Activated T-helper 9 cell treated with anti-CD3 and anti-CD28 coated beads, Interleukin-2, amount 50 U/mL, for 16 hours (primary cell): ENCODE measurements at regions not wholly inside any gene's neighbourhood (a gene's known extent, or its start where the extent isn't known, plus 50 kb on each side); places are given as distances from the start of the nearest gene placed in this dataset.

Experiments
- DNase-seq: peaks from one replicate; pipeline ENCODE4 v3.0.0-alpha.2; 2020; ENCODE audit warnings: low read depth

DNA sequence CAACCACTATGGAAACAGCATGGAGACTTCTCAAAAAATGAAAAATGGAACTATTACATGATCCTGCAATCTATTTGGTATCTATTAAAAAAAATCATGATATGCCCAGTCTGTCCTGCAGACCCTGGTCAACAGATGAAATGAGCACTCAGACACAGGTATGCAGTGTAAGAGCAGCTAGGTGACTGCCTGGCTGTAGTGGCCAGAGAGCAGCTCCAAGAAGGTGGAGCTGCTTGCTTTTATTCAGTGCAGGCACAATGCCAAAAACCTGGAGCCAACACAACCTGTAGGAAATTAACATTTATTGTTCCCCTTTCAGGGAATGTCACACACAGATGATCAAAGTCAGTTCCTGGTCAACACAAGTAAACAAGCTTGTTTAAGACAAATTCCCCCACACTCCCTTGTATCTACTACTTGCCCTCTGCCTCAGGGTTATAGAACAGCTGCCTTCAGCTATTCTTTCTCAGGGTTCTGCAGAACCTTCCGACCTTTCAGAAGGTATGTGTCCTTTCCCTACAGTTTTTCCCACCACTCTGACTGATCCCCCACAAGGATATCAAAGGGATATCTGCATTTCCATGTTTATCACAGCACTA is 933.7 kb upstream of the SLITRK5 start:
- no peak for DNase-seq

DNA sequence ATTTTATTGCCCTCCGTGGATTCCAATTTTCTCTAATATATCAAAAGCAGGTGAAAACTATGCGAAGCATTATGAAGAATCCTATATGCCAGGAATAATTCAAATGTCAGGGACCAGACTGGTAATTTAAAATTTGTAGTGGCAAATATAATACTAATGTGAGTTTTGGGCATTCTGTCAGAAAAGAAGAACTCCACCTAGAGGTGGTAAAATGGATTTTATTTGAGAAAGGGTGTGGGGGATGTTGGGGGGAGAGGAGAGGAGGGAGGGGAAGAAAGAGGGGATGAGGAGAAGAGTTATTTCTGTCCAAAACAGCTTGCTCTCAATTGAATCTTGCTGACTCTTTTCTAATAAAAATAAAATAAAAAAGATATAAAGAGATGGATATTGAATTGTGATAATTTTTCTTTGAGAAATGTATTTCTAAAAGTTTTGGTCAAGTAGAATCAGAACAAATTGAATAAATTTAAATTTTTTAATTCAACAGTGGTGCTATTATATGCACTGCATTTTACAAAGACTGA is 929.3 kb upstream of the SLITRK5 start:
- DNase-seq: no peak

- DNase-seq: peak; percentile 31
Observed at GRCh38 chr13:86757236-86757978, 913.8 kb upstream of the SLITRK5 start.

DNA sequence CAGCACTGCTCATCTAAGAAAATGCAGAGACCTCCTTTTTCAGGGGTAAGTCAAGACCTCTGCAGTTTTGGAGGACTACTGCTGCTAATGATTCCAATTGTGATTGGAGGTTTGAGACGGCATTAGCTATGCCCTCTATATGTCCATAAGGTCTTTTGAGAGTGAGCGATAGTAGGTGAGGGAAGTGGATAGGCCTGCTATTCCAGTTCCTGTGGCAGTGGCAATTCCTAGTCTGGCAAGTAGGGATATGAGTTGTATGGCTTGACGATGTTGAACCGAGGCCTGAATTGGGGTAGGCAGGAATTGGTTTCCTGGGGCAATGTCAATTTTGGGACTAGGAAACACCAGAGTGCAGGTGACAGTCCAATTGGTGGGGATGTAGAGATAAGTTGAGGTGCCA is 913.1 kb upstream of the SLITRK5 start:
- DNase-seq: no peak

DNA sequence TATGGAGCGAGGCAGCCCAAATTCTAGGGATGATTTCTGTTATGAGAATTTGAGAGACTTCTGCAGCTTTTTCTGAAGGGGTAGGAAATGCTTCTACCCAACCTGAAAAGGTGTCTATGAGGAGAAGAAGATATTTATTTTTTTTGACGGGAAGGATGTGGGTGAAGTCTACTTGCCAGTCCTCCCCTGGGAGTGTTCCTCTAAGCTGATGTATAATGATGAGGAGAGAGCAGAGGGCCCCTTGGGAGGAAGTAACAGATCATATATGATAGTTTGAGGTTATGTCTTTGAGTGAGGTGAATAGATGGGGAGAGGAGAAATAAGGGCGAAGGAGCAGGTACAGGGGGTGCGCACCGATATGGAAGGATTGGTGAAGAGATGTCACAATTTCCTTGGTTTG is 910.6 kb upstream of the SLITRK5 start:
- no peak for DNase-seq

DNA sequence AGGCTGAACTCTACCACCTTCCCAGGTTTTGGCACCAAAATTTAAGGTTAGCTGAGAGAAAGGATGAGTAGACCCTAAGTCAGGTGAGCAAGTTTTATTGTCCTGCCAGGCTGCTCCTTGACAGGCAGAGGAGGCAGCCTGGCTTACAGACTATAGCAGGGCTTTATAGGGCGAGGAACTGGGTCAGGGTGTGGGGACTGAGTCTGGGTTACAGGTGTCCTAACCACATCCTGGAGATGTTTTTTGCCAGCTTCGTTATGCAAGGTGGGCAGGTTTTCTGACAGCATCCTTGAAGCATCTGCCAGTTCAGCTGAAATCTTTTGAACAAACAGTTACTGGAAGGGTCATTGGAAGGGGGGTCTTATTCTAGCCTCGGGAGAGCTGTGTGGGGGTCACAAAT is 905.7 kb upstream of the SLITRK5 start:
- DNase-seq: no peak

DNA sequence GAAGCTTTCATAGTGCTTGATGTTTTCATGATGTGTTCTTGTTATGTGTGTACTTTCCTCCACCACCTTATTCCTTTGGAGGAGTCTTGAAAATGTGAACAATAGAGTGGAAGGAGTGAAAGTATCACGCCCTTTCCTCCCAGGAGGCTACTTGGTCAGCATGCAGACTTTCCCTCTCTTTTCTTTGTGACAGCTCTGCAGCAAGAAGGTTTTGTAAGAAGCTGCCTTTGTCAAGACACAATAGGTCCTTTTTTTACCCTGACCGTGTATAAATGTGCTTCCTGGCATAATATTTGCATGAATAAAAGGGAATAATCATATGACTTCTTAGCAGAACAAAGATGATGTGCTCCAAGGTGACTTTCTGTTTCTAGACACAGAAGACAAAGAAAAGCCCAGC is 882.6 kb upstream of the SLITRK5 start:
- no peak for DNase-seq

- DNase-seq: no peak
Observed at GRCh38 chr13:86792153-86792651, 879.0 kb upstream of the SLITRK5 start.

DNA sequence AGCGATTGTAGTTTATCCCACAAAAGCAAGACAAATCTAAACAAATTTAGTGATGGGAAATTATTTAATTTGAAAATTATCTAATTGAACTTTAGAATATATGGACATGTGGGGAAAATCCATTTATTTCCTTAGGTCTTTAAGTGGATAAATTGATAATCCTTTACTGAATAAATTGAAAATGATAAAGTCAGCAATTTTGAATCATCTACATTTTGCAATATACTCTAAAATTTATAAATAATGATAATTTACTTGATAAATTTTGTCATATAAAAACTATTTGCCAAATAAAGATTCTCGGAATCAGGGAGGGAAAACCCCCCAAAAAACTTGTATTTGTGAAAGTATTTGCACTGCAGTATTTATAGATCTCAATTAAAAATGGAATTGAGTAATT is 875.3 kb upstream of the SLITRK5 start:
- DNase-seq: no peak

DNA sequence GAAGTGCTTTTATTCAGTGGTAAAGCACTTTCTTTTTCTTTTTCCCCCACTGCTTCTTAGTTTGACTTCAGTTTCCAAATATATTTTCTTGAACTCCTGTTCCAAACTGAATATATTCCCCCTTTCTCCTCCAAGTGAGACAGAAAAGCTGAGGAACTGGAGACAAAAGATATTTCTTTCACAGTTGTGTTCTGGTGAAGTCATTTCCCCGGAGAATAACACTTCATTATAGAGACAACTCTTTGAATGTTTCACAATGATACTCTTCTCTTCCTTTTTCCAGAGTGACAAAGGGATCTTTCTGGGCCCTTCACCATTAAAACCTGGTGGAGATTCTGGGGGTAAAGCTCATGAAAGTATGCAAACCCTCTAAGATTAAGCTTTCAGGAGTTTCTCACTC is 860.8 kb upstream of the SLITRK5 start:
- no peak for DNase-seq

DNA sequence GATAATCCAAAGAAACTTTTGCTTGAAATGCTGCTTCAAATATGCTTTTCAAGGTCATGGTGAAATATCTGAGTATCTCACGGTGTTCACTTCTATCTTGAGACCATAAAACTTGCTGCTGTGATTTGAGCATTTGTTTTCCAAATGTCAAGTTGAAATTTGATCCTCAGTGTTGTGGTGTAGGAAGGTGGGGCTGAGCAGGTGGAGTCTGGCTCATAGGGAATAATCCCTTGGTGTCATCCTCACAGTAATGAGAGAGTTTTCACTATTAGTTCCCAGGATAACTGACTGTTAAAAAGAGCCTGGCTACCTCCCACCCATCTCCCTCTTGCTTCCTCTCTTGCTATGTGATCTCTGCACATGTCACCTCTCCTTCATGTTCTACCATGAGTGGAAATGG is 858.0 kb upstream of the SLITRK5 start:
- no peak for DNase-seq

DNA sequence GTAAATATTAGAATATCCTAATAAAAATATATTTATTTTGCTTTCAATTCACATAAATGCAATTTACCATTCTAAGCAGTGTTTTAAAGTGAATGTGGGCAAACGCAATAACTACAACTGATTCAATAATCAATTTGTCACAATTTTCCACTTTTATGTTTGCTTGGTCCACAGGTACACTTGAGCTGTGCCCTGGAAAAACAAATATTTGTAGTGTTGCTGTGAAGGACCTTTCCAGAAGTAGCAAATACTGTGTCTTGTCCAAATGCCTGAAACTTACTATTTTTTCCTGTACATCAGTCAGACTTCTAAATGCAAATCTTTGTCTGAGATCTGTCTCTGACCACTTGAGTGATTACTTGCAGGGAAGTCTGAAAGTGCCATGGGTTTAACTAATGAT is 845.8 kb upstream of the SLITRK5 start:
- DNase-seq: no peak

DNA sequence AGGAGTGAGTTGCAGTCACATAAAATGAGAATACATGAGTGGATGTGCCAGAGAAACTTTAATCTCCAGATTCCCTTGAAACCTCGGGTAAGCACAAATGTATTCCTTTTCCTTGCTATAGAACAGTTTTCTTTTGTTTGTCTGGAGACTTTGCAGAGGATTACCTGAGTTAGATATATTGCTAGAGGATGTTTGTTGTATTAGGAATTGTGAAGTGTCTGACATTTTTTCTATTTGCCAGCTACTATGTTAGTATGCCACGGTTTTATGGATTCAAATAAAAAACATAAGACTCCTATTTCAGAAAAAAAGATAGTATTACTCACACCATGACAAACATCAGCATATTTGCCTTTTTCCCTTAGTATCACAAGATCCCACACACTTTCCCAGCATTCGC is 844.9 kb upstream of the SLITRK5 start:
- DNase-seq: no peak

DNA sequence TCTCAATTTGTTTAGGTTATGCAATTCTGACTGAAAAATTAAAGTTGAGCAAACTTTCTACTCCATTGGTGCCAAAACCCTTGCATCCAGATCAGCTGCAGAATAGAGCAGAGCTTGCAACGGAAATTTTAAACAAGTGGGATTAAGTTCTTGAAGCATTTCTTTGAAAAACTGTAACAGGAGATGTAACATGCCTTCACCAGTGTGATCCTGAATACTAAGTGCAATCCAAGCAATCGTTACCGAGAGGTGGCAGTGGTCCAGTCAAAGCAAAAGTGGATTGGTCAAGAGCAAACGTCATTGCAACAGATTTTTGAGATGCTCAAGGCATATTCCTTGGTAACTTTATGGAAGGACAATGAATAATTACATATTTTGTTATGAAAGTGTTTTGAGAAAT is 841.1 kb upstream of the SLITRK5 start:
- DNase-seq: no peak

- no peak for DNase-seq
Observed at GRCh38 chr13:86831084-86831483, 840.1 kb upstream of the SLITRK5 start.

DNA sequence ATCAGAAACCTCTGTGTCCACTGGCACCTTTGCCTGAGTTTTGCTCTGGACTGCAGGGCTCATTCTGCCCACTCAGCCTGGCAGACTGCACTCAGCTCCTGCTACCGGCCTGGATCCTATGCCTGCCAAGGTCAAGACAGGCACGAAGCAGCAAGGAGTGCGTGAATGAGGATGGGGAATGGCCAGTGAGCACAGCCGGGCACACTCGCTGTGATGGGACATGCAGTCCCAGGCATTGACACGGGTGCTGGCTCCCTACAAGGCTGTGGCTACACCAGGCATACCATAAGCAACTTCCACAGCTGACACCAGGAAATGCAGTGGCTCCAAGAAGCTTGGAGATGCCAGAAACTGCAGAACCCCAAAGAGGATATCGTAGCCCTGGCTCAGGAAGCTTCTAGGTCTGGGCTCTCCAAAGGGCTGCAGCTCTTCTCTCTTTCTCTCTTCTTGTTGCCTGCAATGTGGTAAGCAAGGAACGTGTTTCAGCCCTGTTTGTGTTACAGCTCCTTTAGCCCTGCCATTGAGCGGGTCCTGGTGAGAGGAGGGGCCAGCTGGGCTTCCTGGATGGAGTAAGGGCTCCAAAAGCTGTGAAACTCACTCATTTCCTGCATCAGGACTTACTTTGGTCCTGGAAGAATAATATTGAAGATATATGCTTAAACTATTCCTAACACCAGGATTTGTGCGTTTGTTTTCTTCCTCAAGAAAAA is 832.6 kb upstream of the SLITRK5 start:
- no peak for DNase-seq

DNA sequence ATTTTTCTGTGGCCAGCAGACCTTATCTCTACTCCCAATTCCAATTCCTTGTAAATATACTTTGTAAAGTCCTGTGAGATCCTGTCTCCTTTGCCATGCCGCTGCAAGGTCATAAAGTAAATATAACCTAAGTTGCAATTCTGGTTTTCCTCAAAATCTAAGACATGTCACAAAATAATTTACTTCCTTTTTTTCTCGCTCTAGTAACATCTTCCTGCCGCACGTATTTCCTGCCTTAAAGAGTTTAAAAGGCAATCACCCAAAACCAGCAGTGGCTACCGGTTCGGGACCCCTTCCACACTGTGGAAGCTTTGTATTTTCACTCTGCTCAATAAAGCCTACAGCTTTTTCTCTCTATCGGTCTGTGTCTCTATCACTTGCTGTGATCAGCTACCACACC is 832.0 kb upstream of the SLITRK5 start:
- no peak for DNase-seq

- no peak for DNase-seq
Observed at GRCh38 chr13:86840250-86841191, 830.6 kb upstream of the SLITRK5 start.

DNA sequence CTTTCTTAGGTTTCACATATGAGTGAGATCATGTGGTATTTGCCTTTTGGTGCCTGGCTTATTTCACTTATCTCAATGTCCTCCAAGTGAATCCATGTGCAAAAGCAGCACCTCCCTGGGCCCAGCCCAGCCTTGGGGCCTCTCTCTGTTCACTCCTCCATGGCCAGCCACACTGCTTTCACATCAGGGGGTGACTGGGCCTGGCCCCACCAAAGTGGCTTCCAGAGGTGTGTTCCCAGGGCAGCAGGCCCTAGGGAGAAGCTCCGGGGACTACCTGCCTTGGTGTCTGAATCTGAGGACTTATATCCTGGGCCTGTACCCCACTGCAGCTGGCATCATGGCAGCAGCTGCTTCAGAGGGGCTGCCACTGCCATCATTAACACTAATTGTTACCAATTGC is 829.9 kb upstream of the SLITRK5 start:
- no peak for DNase-seq

- DNase-seq: no peak
Observed at GRCh38 chr13:86846501-86846900, 824.7 kb upstream of the SLITRK5 start.

DNA sequence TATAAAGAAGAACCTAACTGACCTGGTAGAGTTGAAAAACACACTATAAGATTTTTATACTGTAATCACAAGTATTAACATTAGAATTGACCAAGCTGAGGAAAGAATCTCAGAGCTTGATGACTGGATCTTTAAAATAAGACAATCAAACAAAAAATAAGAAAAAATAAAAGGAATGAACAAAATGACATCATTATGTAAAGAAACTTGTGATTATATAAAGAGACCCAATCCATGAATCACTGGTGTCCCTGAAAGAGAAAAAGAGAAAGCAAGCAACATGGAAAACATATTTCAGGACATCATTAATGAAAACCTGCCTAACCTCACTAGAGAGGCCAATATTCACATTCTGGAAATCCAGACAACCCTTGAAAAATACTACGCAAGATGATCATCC is 822.5 kb upstream of the SLITRK5 start:
- no peak for DNase-seq

DNA sequence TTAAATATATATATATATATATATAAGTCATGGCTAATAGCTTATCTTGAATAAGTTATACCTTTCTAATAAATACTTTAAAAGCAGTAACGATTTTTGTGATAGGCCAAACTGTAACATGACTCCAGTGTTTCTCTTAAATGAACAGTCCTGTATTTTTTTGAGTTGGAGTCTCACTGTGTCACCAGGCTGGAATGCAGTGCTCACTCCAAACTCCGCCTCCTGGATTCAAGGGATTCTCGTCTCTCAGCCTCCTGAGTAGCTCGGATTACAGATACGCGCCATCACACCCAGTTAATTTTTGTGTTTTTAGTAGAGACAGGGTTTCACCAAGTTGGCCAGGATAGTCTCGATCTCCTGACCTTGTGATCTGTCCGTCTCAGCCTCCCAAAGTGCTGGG is 814.2 kb upstream of the SLITRK5 start:
- no peak for DNase-seq
